GM21390 (cell line): ENCODE measurements at regions not wholly inside any gene's neighbourhood (a gene's known extent, or its start where the extent isn't known, plus 50 kb on each side); places are given as distances from the start of the nearest gene placed in this dataset.
"Not testable (repeated sequence)": the region's sequence is repeated elsewhere in the genome, so short reads cannot be mapped to it uniquely, and the experiment has no call there.

Experiments used
- ATAC-seq: cut with Tn5 transposase; IDR thresholded peaks from one replicate; pipeline ENCODE4 v1.9.1; 2021; ENCODE audit not compliant: unreplicated experiment

GRCh38 chr3:78238811-78239210 is 1198.9 kb downstream of the ROBO2 start:
- ATAC-seq, result no peak

DNA sequence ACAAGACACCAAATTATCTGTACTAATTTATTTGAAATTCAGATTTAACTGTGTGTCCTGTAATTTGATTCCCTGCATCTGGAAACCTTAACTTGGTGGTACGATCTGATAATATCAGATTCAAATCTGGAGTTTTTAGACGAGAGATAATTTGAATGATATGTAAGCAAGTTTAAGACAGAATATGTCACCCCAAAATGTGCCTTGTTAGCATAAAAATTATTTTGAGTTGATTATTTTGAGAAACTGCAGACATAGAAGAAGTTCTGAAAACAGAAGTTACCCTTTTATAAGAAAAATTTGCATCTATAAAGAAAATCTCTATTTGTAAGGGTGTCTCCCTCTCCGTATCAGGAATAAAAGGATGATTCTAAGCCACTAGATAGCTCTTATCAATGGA is 1202.8 kb downstream of the ROBO2 start:
- no peak for ATAC-seq

DNA sequence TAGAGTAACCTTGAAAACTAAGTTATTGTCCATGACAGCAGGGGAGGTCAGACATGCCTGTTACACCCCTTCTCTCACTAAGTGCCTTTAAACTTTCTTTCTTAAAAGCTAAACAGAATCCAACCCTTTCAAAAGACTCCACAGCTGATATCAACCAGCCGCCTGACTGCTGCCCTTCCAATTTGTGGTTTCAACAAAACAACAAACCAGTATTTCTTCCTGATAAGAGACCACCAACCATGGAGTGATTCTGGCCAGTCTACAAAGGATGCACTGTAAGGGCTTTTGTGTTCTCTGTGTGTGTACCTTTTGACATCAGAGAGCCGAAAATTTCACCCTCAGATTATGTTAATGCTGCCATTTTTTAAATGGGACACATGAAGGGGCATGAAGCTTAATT is 1204.2 kb downstream of the ROBO2 start:
- ATAC-seq, result no peak

GRCh38 chr3:78249294-78249693 is 1209.4 kb downstream of the ROBO2 start:
- ATAC-seq, result no peak

DNA sequence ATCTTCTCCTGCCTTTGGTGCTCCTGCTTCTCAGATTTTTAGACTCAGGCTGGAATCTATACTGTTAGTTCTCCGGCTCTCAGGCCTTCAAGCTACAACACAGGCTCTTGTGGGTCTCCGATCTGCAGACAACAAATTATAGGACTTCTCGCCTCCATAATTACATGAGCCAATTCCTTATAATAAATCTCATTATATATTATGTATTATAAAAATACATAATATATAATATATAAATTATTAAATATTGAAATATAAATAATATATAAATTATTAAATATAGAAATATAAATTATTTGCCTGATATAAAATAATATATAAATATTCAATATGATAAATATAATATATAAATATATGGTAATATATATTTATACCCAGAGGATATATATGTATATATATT is 1214.0 kb downstream of the ROBO2 start:
- no peak for ATAC-seq

DNA sequence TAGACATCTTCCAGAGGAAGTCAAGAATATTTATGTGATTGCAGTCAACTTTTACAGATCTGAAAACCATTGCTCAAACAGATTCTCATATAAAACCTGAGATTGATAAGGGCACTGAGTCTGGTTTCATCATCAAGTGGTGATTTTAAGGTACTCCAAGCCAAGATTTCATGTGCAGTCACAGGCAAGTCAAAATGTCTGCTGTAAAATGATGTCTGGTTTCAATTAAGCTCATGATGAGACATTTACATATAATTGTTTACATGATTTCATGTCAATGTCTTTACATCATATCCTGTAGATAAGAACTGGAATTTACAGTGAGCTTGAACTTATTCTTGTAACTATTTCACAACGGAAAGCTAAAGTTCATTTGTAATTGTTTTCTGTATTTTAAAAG is 1215.5 kb downstream of the ROBO2 start:
- ATAC-seq, result no peak

- no peak for ATAC-seq
Observed at GRCh38 chr3:78256123-78256522, 1216.2 kb downstream of the ROBO2 start.

DNA sequence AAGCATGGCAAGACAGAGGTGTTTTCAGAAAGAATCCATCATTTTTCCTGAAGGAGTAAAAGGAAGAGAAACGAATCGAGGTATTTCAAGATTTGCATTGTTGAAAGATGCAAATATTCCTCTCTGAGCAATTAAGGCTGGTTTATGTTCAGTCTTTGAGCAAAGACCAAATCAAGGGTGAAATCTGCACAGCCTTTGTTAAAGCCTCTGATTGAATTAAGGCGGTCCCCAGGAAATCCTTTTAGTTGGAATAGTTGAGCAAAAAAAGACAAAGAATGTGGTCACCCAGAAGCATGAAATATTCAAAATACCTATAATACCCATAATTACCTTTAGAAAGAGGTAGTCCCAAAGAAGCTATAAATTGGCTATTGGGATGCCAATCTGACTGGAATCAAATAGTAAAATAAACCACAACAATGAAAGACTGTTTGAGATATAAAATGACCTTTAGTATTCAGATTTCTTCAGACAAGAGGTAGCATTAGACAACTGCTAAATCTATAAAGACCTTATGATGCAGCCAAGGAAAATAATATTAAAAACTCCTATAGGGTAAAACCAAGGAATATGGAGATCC is 1218.1 kb downstream of the ROBO2 start:
- ATAC-seq, result no peak

GRCh38 chr3:78258798-78259197 is 1218.9 kb downstream of the ROBO2 start:
- ATAC-seq, result no peak

- ATAC-seq, result no peak
Observed at GRCh38 chr3:78260388-78260787, 1220.5 kb downstream of the ROBO2 start.

GRCh38 chr3:78266550-78266949 is 1226.7 kb downstream of the ROBO2 start:
- not testable (repeated sequence) for ATAC-seq

GRCh38 chr3:78267235-78267634 is 1227.3 kb downstream of the ROBO2 start:
- no peak for ATAC-seq

DNA sequence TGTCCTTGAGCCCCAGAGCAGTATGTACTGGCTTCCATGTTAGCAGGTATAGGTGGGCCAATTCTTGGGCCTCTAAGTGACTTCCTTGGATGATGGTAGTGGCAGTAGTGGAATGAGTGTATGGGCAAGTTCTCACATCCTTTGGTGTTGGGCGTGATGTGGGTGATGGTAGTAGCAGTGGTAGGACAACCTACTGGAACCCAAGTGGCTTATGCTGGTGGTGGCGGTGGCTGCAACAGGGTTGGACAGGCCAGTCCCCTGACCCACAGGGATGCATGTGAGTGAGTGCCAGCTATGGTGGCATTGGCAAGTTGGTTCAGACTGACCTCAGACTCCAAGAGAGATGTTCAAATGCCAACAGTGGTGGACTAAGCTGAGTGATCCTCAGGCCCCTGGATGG is 1228.2 kb downstream of the ROBO2 start:
- no peak for ATAC-seq

DNA sequence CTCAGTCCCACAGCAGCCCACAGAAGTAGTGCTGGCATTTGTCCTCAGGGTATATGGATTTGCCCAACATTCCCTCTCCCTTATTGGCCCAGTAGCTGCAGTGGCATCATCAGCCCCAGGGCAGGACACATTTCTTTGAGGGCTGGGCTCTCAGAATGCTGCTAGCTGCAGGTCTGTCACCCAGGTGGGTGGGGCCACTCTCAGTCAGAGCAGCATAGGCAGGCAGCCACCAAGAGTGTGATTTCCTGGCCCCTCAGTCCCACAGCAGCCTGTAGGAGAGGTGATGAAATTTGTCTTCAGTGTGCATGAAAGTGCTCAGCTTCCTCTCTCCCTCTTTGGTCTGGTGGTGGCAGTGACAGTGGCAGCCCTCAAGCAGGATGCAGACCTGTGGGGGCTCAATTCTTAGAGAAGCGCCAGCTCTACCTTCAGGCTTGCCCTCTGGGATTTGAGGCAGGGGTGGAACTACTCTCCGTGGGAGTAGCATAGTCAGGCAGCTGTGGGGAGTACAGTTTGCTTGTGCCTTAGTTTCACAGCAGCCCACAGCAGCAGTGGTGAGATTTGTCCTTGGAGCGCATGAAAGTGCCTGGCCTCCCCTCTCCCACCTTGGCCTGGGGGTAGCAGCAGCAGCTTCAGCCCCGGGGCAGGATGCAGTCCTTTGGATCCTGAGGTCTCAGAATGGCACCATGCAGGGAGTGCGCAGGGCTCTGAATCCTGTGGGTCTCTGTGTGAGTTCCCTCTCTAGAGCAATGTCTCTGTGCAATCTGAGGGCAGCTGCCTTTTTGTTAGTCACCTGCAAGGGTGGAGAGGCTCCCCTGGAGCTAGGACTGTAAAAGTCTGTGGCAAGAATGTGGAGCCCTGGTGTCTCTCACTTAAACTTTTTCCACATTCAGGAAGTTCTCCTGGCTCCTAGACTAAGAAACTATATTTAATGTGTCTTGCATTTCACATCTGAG is 1229.1 kb downstream of the ROBO2 start:
- no peak for ATAC-seq

DNA sequence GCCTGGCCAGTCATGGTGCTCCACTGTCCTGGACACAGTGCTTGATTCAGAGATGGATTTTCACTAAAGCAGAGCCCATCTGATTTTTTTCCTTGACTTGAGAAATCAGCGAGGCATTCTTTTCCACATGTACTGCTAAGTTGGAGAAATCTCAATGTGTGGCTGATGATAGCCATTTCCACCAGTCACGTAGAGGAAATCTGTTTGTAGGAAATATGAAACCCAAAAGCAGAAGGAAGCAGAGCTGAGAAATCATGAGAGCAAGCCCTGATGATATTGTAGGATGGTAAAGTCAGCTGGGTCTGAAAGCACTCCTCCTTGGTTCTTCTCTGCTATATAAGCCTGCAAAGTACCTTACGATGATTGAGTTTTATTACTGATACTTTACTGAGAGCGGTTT is 1233.4 kb downstream of the ROBO2 start:
- ATAC-seq, result no peak

DNA sequence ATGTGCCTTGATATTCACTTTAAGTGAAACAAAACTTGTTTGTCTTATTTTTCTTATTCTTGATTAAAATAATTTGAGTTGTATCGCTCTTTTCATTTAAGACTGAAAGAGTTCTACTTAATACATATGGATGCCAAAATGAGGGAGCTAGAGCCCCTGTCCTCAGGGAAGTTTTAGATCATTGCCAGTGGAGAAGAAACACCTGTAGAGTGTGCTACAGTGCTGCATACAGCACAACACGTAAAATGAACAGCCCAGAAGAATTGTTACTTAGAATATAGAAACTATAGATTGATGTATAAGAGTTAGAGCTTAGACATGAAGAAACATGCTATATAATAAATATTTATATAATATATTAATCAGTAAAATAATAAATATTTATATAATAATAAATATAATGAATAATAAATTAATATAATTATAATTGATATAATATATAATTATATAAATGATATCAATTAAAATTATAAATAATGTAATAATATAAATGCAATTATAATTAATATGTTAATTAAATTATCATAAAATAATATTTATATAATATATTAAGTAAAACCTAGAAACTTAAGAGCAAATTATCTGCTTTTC is 1234.7 kb downstream of the ROBO2 start:
- no peak for ATAC-seq

GRCh38 chr3:78275420-78275852 is 1235.5 kb downstream of the ROBO2 start:
- no peak for ATAC-seq

DNA sequence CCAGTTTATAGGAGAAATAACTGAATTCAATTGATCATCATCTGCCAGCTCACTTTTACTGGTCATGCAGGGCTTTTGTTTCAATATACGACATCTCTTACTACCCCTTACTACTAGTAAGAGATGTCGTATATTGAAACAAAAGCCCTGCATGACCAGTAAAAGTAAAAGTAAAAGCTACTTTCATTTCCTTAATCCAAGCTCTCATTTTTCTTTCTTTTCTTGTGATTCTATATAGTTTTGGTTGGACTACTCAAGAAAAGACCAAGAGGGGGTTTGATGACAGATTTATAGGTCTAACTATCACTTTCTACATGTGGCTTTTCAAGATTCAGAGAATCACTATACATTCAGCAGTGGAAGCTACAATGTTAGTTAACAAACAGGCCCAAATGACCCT is 1237.3 kb downstream of the ROBO2 start:
- ATAC-seq, result no peak

DNA sequence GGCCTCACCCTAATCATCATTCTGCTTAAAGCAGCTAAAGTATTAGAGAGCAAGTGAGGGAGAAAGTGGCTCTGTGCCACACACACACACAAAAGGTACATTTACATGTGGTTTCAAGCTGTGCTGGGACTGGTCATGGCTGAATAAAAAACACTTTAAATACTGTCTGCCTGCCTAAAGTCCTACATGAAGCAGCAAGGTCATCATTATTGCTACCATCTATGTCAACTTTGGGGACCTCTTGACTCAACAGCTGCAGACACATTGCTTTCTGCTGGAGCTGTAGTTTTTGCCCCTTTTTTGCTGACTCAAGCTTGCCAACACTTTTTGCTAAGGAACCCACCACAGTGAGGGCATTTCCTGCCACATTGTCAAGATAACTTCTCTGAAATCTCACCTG is 1237.9 kb downstream of the ROBO2 start:
- no peak for ATAC-seq

- no peak for ATAC-seq
Observed at GRCh38 chr3:78279091-78279490, 1239.2 kb downstream of the ROBO2 start.

DNA sequence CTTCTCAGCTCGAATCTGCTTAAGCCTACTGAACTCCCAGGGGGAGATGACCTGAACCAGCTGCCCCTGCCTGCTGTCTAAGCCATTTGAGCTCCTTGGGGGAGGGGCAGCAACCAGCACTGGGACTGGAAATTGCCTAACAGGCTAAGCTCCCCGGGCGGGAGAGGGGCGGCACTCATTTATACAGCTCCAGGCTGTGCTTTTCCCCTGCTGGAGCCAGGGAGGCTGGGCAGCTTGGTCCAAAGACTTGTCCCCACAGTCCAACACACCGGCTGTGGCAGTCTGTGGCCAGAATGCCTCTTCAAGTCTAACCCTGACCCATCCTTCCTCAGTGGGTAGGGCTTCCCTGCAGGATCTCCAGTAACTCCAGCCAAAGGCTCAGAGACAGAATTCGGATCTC is 1241.5 kb downstream of the ROBO2 start:
- ATAC-seq, result no peak

DNA sequence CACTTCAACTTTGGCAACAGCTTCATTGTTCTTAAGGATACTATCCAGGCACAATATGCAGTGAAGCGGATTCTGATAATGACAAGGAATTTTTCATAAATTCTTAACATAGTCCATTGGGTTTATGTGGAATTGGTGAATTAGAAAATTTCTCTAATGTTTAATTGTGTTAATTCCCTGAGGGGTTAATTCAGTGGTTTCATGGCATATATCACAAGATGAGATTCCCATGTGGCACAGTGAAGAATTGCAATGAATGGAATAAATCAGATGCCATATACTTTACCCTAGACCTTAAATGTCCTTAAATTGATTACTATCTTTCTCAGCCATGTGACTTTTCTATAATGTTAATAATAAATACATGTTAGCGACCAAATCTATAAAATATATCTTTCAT is 1244.1 kb downstream of the ROBO2 start:
- no peak for ATAC-seq
